Liver (tissue), 3 donors: ENCODE measurements at regions not wholly inside any gene's neighbourhood (a gene's known extent, or its start where the extent isn't known, plus 50 kb on each side); places are given as distances from the start of the nearest gene placed in this dataset.

ENCODE experiments used
- GABPA ChIP-seq, 2 donors: IDR thresholded peaks in 1 of 2; conservative IDR thresholded peaks in 1 of 2; 2 replicates each; pipeline ENCODE4 v1.6.1; 2016; ENCODE audit warnings: antibody characterized with exemption in 2 of 2, mild to moderate bottlenecking in 1 of 2, moderate library complexity in 1 of 2
- JUND ChIP-seq, 2 donors: IDR thresholded peaks; 2 replicates each; pipeline ENCODE4 v1.6.1; 2016; ENCODE audit warnings: antibody characterized with exemption in 2 of 2
- MAX ChIP-seq: IDR thresholded peaks from 2 replicates; pipeline ENCODE4 v1.6.1; 2016; ENCODE audit warnings: antibody characterized with exemption
- RAD21 ChIP-seq, 2 donors: IDR thresholded peaks; 2 replicates each; pipeline ENCODE4 v1.6.1; 2016; ENCODE audit warnings: antibody characterized with exemption in 2 of 2, mild to moderate bottlenecking in 2 of 2
- REST ChIP-seq: IDR thresholded peaks from 2 replicates; pipeline ENCODE4 v1.6.1; 2016; ENCODE audit warnings: antibody characterized with exemption, mild to moderate bottlenecking
- SP1 ChIP-seq: IDR thresholded peaks from 2 replicates; pipeline ENCODE4 v1.6.1; 2018; ENCODE audit warnings: antibody characterized with exemption, mild to moderate bottlenecking
- TAF1 ChIP-seq: conservative IDR thresholded peaks from 2 replicates; pipeline ENCODE4 v1.6.1; 2016; ENCODE audit warnings: antibody characterized with exemption, mild to moderate bottlenecking
- YY1 ChIP-seq: IDR thresholded peaks from 2 replicates; pipeline ENCODE4 v1.6.1; 2016; ENCODE audit warnings: antibody characterized with exemption, mild to moderate bottlenecking
- TF ChIP-seq, protein P1 (sequence below): fragments of 150-350 bp; IDR thresholded peaks from 2 replicates; pipeline ENCODE4 v1.5.1; 2017; ENCODE audit warnings: improper control_type of control experiment, low read depth, low read length; ENCODE audit not compliant: missing input control
- TF ChIP-seq, protein P2 (sequence below): IDR thresholded peaks from 2 replicates; pipeline ENCODE4 v1.6.1; 2016; ENCODE audit warnings: antibody characterized with exemption
- donor health status: healthy.
- donor health status: healthy.

DNA sequence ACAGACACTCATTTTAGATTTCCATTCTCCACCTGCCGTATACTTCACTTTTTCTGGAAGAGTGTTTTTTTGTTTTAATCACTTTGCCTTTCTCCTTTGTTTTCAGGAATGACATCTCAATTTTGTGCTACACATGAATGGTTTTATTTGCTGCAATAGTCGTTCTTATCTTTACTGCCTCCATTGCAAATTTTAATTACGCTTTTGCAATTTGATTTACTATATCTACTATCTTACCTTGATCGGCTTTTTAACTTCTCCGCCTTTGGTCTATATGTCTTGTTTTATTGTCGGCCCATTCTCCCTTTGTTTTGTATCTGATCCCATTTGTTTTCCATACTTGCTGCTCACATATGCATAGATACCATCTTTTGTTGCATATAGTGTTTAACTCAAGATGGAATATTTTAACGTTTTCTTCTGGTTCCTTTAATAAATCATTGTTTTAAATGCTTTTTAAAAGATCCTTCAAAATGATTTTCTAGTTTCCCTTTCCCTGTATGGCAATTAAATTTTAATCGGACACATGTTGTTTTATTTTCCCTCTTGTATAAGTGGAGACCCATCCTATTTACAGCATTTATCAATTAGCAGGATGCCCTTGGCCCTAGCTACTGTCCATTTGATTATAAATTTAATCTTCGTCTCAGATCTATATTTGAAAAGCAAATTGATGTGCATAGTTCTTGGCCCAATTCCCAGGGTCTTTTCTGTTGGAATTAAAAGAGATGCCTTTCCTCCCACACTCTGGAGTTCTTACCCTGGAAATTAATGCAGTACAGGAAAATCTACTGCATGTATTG, 97.2 kb upstream of the CNTN4 start:
- TF ChIP-seq, protein P1, sequence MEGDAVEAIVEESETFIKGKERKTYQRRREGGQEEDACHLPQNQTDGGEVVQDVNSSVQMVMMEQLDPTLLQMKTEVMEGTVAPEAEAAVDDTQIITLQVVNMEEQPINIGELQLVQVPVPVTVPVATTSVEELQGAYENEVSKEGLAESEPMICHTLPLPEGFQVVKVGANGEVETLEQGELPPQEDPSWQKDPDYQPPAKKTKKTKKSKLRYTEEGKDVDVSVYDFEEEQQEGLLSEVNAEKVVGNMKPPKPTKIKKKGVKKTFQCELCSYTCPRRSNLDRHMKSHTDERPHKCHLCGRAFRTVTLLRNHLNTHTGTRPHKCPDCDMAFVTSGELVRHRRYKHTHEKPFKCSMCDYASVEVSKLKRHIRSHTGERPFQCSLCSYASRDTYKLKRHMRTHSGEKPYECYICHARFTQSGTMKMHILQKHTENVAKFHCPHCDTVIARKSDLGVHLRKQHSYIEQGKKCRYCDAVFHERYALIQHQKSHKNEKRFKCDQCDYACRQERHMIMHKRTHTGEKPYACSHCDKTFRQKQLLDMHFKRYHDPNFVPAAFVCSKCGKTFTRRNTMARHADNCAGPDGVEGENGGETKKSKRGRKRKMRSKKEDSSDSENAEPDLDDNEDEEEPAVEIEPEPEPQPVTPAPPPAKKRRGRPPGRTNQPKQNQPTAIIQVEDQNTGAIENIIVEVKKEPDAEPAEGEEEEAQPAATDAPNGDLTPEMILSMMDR, result no peak
- TF ChIP-seq TAF1, result no peak
- TF ChIP-seq RAD21 (IDR thresholded peaks at IDR 0.05), result no peak
- TF ChIP-seq JUND (IDR thresholded peaks at IDR 0.05), result no peak
- no peak for TF ChIP-seq SP1
- TF ChIP-seq MAX, result no peak
- TF ChIP-seq REST, result no peak
- TF ChIP-seq, protein P2, sequence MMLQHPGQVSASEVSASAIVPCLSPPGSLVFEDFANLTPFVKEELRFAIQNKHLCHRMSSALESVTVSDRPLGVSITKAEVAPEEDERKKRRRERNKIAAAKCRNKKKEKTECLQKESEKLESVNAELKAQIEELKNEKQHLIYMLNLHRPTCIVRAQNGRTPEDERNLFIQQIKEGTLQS, result no peak
- TF ChIP-seq GABPA (IDR thresholded peaks at IDR 0.05 in 1 of 2, conservative IDR thresholded peaks at IDR 0.05 in 1 of 2), result no peak
- TF ChIP-seq YY1, result no peak
